Adrenal gland (tissue), 9 donors: ENCODE measurements at regions not wholly inside any gene's neighbourhood (a gene's known extent, or its start where the extent isn't known, plus 50 kb on each side); places are given as distances from the start of the nearest gene placed in this dataset.
A peak's percentile ranks its signal among the peaks of the same experiment; 100 is the strongest.

Experiments used
- DNase-seq, 7 donors: peaks; one replicate each; pipeline ENCODE4 v3.0.0-alpha.2; 2019 to 2020
- H3K27ac ChIP-seq, 5 donors: fragments of 200-600 bp; sonication (generic) in 4 of 5; 1 replicate in 3 of 5; 2 replicates in 2 of 5; pipeline versions ENCODE4 v1.5.1 to v1.8.0; 2016 to 2020; ENCODE audit warnings: mild to moderate bottlenecking in 1 of 5
- H3K27me3 ChIP-seq: fragments of 200-600 bp; 2 replicates; pipeline ENCODE4 v1.8.0; 2021
- H3K36me3 ChIP-seq, 2 donors: fragments of 200-600 bp; replicated peaks in 1 of 2; 1 replicate in 1 of 2; 2 replicates in 1 of 2; pipeline versions ENCODE4 v1.5.1 to v1.8.0; 2018 to 2022
- H3K4me1 ChIP-seq, 2 donors: fragments of 200-600 bp; replicated peaks in 1 of 2; 1 replicate in 1 of 2; 2 replicates in 1 of 2; pipeline versions ENCODE4 v1.5.1 to v1.8.0; 2018 to 2021
- H3K4me3 ChIP-seq, 4 donors: fragments of 200-600 bp; sonication (generic) in 3 of 4; one replicate each; pipeline ENCODE4 v1.5.1; 2016 to 2018
- H3K9me3 ChIP-seq, 3 donors: fragments of 200-600 bp; sonication (generic) in 1 of 3; replicated peaks in 1 of 3; 1 replicate in 2 of 3; 2 replicates in 1 of 3; pipeline versions ENCODE4 v1.5.1 to v1.8.0; 2016 to 2021
- POLR2A ChIP-seq, 2 donors: fragments of 450-650 bp; IDR thresholded peaks; one replicate each; pipeline ENCODE4 v1.6.1; 2017; ENCODE audit warnings: antibody characterized with exemption in 2 of 2, mild to moderate bottlenecking in 2 of 2, moderate library complexity in 1 of 2
- WGBS, 4 donors: extraction: QIAGEN DNeasy Blood & Tissue Kit in 2 of 4; methylation state at CpG; one replicate each; pipeline versions ENCODE4 v1.1.5 to v1.1.7; 2013 to 2017; 5-methylcytosine and 5-hydroxymethylcytosine counted together
- intact Hi-C, 2 donors: fragments of 100-400 bp; cut with DNase I; formaldehyde crosslinking; loops; one replicate each; pipeline versions ENCODE4 v1.14.1 to v1.15.0; 2022 to 2023
- TF ChIP-seq, protein P1 (sequence below), 6 experiments: fragments of 450-650 bp in 4 of 6; fragments of 200-600 bp in 2 of 6; sonication (generic) in 1 of 6; IDR thresholded peaks; 1 replicate in 5 of 6; 2 replicates in 1 of 6; pipeline versions ENCODE4 v1.5.1 to v1.8.0; 2016 to 2021; ENCODE audit warnings: antibody characterized with exemption in 6 of 6, mild to moderate bottlenecking in 2 of 6, moderate library complexity in 1 of 6
- donor health status: healthy with polysubstance abuse.
- donor health status: Bipolar disorder and iron deficiency.
- donor health status: DM: yes; HTN: yes; CAD: no.
- donor health status: DM: no; HTN: no; CAD: no.
- donor health status: DM: no; HTN: no; CAD: no.

DNA sequence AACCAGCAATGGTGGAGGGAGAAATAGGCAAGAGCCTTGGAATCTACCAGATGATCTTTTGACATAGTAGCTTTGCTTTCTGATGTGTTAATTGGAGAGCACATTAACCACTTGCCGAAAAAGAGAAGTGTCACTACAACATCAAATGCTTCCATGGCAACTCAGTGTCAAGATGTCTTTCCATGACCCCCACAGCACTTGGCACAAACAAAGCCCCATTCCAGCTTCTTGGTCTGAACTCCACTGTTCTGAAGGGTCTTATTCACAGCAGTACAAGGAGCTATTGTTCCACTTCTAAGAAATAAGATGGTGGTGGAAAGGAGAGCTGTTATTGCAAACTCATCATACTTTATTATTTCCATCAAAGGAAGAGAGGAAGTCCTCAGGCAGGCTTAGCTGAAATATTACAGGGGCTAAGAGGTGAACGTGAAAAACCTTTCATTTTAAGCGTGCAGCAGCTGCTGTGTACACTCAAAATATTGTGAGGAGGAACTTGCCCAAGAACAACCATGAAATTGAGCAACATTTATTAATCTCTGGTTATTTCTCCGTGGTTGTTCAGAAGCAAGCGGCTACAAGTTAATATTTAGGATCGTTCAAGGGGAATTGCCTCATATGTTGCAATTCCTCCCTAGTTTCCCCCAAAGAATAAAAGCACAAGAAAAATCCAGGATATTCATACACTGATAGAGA, 354.8 kb upstream of the CELF2 start:
- Histone ChIP-seq H3K4me3 (no peak overlapping the region), H3K27ac (peak overlapping the region in 1 of 5 donors; percentile 23)
- no peak for DNase-seq

DNA sequence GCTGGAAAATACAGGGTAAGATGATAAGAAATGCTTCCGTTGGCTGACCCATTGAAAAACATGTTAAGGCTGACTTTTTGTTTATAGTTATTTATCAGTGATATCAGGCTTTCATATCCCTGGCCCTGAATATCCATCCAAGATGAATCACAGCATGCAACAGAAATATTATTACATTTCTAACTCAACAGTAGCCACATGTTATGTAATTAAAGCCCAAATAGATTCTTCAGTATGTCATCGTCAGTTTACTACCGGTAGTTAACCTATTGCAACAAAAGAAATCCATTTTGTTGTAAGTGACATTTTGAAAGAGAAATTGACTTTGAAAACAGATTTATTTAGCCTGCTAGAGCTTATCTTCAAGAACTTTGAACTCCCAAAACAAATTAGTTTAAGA, 354.1 kb upstream of the CELF2 start:
- no peak overlapping the region for H3K27ac ChIP-seq
- H3K9me3 ChIP-seq = no peaks in the 10 kb centered on the region
- no peak overlapping the region for H3K4me3 ChIP-seq
- H3K36me3 ChIP-seq = no peaks in the 10 kb centered on the region
- intact Hi-C loops = no loop called here
- 18 to 30% (median 22%) methylated on average over 3 of the region's 3 CpGs for WGBS, 4 donors
- DNase-seq = no peak
- no peaks in the 10 kb centered on the region for H3K27me3 ChIP-seq
- TF ChIP-seq POLR2A (IDR thresholded peaks at IDR 0.05) = no peak
- TF ChIP-seq, protein P1, sequence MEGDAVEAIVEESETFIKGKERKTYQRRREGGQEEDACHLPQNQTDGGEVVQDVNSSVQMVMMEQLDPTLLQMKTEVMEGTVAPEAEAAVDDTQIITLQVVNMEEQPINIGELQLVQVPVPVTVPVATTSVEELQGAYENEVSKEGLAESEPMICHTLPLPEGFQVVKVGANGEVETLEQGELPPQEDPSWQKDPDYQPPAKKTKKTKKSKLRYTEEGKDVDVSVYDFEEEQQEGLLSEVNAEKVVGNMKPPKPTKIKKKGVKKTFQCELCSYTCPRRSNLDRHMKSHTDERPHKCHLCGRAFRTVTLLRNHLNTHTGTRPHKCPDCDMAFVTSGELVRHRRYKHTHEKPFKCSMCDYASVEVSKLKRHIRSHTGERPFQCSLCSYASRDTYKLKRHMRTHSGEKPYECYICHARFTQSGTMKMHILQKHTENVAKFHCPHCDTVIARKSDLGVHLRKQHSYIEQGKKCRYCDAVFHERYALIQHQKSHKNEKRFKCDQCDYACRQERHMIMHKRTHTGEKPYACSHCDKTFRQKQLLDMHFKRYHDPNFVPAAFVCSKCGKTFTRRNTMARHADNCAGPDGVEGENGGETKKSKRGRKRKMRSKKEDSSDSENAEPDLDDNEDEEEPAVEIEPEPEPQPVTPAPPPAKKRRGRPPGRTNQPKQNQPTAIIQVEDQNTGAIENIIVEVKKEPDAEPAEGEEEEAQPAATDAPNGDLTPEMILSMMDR (IDR thresholded peaks at IDR 0.05) = no peak
- peaks cover 0 to 4% of the 10 kb centered on the region in 2 donors for H3K4me1 ChIP-seq

More for the DNA sequence above, 354.8 kb upstream of the CELF2 start:
- TF ChIP-seq, protein P1 (IDR thresholded peaks at IDR 0.05) = no peak
- no peak for TF ChIP-seq POLR2A (IDR thresholded peaks at IDR 0.05)
- Histone ChIP-seq H3K27me3 (no peaks in the 10 kb centered on the region), H3K4me1 (peaks cover 0 to 4% of the 10 kb centered on the region in 2 donors), H3K9me3 (no peaks in the 10 kb centered on the region), H3K36me3 (no peaks in the 10 kb centered on the region)
- intact Hi-C loops = no loop called here
- WGBS, 4 donors = 47 to 63% (median 51%) methylated on average over 6 of the region's 6 CpGs

DNA sequence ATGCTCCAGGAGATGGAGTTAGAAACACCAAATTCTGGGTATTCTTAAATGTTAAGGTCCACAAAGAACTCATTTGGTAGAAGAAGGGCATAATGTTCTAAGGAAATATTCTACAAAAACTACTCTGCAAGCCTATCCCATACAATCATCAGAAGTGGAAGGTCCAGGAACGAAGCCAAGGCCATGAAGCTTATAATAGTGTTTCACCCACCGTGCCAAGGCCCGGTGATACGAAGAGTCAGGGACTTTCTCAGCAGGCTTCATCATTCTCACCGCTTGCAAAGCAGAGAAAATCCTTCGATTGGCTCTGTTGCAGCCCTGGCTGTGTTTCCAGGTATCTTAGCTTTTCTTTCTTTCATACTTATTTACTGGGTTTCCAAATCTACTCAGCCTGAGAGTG, 351.9 kb upstream of the CELF2 start:
- intact Hi-C loops = no loop called here
- H3K27ac ChIP-seq = no peak overlapping the region
- 30 to 46% (median 40%) methylated on average over 6 of the region's 6 CpGs for WGBS, 4 donors
- no peaks in the 10 kb centered on the region for H3K27me3 ChIP-seq
- H3K4me1 ChIP-seq = peaks cover 0 to 4% of the 10 kb centered on the region in 2 donors
- no peaks in the 10 kb centered on the region for H3K9me3 ChIP-seq
- no peaks in the 10 kb centered on the region for H3K36me3 ChIP-seq
- DNase-seq = peak in 2 of 7 donors; percentile 17 to 22
- no peak overlapping the region for H3K4me3 ChIP-seq
- no peak for TF ChIP-seq POLR2A (IDR thresholded peaks at IDR 0.05)
- TF ChIP-seq, protein P1 (IDR thresholded peaks at IDR 0.05) = no peak

DNA sequence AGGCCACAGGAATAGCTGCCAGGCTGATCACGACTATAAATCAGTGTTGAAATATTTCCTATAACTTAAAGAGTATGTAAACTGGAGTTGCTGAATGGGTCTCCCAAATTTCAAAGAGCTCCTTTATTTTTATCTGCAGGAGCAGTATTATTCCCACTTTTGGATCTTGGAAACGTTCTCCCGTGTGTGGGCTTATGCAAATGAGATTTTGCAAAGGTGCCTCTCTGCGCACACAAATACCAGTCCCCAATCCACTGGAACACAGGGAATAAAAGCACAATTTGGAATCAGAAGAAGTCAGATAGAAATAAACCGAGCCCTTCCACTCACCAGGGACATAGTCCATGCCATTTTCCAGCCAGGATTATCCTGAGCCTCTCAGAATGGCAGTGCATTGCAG, 350.2 kb upstream of the CELF2 start:
- intact Hi-C loops = no loop called here
- no peak for DNase-seq
- Histone ChIP-seq H3K36me3 (no peaks in the 10 kb centered on the region), H3K27me3 (no peaks in the 10 kb centered on the region), H3K4me3 (no peak overlapping the region), H3K9me3 (peaks cover 0 to 3% (median 0%) of the 10 kb centered on the region in 3 donors), H3K4me1 (peaks cover 0 to 4% of the 10 kb centered on the region in 2 donors), H3K27ac (no peak overlapping the region)
- WGBS, 4 donors = 74 to 82% (median 79%) methylated on average over 5 of the region's 5 CpGs
- no peak for TF ChIP-seq POLR2A (IDR thresholded peaks at IDR 0.05)
- TF ChIP-seq, protein P1 (IDR thresholded peaks at IDR 0.05) = no peak
